Lower lobe of right lung (tissue), 2 donors: ENCODE measurements at regions not wholly inside any gene's neighbourhood (a gene's known extent, or its start where the extent isn't known, plus 50 kb on each side); places are given as distances from the start of the nearest gene placed in this dataset.
A peak's percentile ranks its signal among the peaks of the same experiment; 100 is the strongest.

Experiments used
- ATAC-seq, 2 donors: fragments of 200-7000 bp; cut with Tn5 transposase; one replicate each; pipeline ENCODE4 v1.9.1; 2020 to 2022; ENCODE audit warnings: mild to moderate bottlenecking in 2 of 2, moderate library complexity in 2 of 2
- DNase-seq: peaks from one replicate; pipeline ENCODE4 v3.0.0-alpha.2; 2020
- H3K27ac ChIP-seq: fragments of 200-600 bp; one replicate; pipeline ENCODE4 v1.8.0; 2022
- H3K27me3 ChIP-seq: fragments of 200-600 bp; one replicate; pipeline ENCODE4 v1.8.0; 2022; ENCODE audit warnings: low read depth
- H3K36me3 ChIP-seq: fragments of 200-600 bp; one replicate; pipeline ENCODE4 v1.8.0; 2022; ENCODE audit warnings: mild to moderate bottlenecking
- H3K4me1 ChIP-seq: fragments of 200-600 bp; one replicate; pipeline ENCODE4 v1.8.0; 2022
- H3K4me3 ChIP-seq: fragments of 200-600 bp; one replicate; pipeline ENCODE4 v1.8.0; 2022; ENCODE audit warnings: mild to moderate bottlenecking
- H3K9me3 ChIP-seq: fragments of 200-600 bp; one replicate; pipeline ENCODE4 v1.8.0; 2022
- CTCF ChIP-seq: fragments of 200-600 bp; IDR thresholded peaks from one replicate; pipeline ENCODE4 v1.8.0; 2022; ENCODE audit warnings: antibody characterized with exemption, mild to moderate bottlenecking
- intact Hi-C: fragments of 100-400 bp; cut with DNase I; formaldehyde crosslinking; loops from one replicate; pipeline ENCODE4 v1.11.0; 2022
- donor health status: DM: no; HTN: yes; CAD: no; lungs with severe emphysema.

- intact Hi-C loops, result no loop called here
- no peak overlapping the region for H3K27ac ChIP-seq
- H3K4me3 ChIP-seq, result no peak overlapping the region
- DNase-seq (no peak), ATAC-seq (no peak)
- no peak for TF ChIP-seq CTCF
- H3K36me3 ChIP-seq, result no peaks in the 10 kb centered on the region
- no peaks in the 10 kb centered on the region for H3K27me3 ChIP-seq
- H3K9me3 ChIP-seq, result no peaks in the 10 kb centered on the region
- no peaks in the 10 kb centered on the region for H3K4me1 ChIP-seq
These were observed 81.2 kb upstream of the GPM6B start for GRCh38 chrX:13898083-13898482.

DNA sequence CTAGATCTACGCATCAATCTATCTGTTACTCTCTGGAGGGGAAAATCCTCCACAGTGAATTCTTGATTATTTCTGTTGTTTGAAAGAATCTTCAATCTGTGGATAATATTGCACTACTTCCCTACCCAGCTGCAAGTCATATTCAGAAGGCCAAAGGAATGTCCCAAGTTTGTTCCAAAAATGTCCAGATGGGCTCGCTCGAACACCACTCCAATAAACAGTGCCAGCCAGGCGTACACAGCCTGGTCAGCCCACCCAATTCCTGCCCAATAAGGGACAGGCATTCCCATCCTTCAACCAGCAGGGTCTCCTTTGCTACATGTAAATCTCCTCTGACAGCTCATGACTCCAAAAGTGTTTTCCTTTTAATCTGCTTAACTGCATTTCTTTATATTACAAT is 80.7 kb upstream of the GPM6B start:
- Histone ChIP-seq H3K27me3 (no peaks in the 10 kb centered on the region), H3K9me3 (no peaks in the 10 kb centered on the region), H3K4me1 (no peaks in the 10 kb centered on the region), H3K36me3 (no peaks in the 10 kb centered on the region), H3K27ac (no peak overlapping the region), H3K4me3 (no peak overlapping the region)
- no peak for TF ChIP-seq CTCF
- intact Hi-C loops, result no loop called here
- peak in 1 of 2 donors; percentile 37 for ATAC-seq
- no peak for DNase-seq

- no peak for TF ChIP-seq CTCF
- H3K9me3 ChIP-seq, result no peaks in the 10 kb centered on the region
- no peaks in the 10 kb centered on the region for H3K27me3 ChIP-seq
- no peak overlapping the region for H3K4me3 ChIP-seq
- no peaks in the 10 kb centered on the region for H3K36me3 ChIP-seq
- H3K27ac ChIP-seq, result no peak overlapping the region
- no peaks in the 10 kb centered on the region for H3K4me1 ChIP-seq
- intact Hi-C loops, result no loop called here
- DNase-seq, result no peak
- no peak for ATAC-seq
These were observed 78.1 kb upstream of the GPM6B start for GRCh38 chrX:13894888-13895565.

GRCh38 chrX:13893826-13894225 is 76.9 kb upstream of the GPM6B start:
- ATAC-seq, result no peak

DNA sequence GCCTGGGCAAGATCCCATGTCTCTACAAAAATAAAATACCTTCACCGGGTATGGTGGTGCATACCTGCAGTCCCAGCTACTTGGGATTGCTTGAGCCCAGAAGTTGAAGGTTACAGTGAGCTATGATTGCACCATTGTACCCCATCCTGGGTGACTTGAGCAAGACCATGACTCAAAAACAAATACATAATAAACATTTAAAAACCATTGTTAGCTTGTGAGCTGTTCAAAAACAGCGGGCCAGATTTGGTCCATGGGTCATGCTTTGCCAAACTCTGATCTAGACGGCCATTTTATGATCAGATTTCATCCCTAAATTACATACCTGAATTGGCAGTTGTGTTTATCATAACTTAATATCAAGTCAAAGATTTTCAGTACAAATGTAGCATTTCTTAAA is 76.0 kb upstream of the GPM6B start:
- intact Hi-C loops, result no loop called here
- no peak overlapping the region for H3K4me3 ChIP-seq

More at GRCh38 chrX:13893826-13894225, 76.9 kb upstream of the GPM6B start:
- Histone ChIP-seq H3K4me3 (no peak overlapping the region), H3K27me3 (no peaks in the 10 kb centered on the region), H3K36me3 (no peaks in the 10 kb centered on the region), H3K9me3 (no peaks in the 10 kb centered on the region), H3K4me1 (no peaks in the 10 kb centered on the region), H3K27ac (no peak overlapping the region)
- no peak for TF ChIP-seq CTCF
- no peak for DNase-seq
- intact Hi-C loops, result no loop called here

More for the DNA sequence above, 76.0 kb upstream of the GPM6B start:
- H3K9me3 ChIP-seq, result no peaks in the 10 kb centered on the region
- H3K27ac ChIP-seq, result no peak overlapping the region
- no peaks in the 10 kb centered on the region for H3K36me3 ChIP-seq
- DNase-seq (no peak), ATAC-seq (no peak)
- no peaks in the 10 kb centered on the region for H3K27me3 ChIP-seq
- no peak for TF ChIP-seq CTCF
- no peaks in the 10 kb centered on the region for H3K4me1 ChIP-seq
